GM18867 (cell line): ENCODE measurements at regions not wholly inside any gene's neighbourhood (a gene's known extent, or its start where the extent isn't known, plus 50 kb on each side); places are given as distances from the start of the nearest gene placed in this dataset.

Source experiments
- ATAC-seq: cut with Tn5 transposase; IDR thresholded peaks from one replicate; pipeline ENCODE4 v1.9.1; 2021; ENCODE audit warnings: mild to moderate bottlenecking, moderate library complexity; ENCODE audit not compliant: unreplicated experiment

- no peak for ATAC-seq
Observed at GRCh38 chr18:22613788-22614187, 196.1 kb upstream of the CTAGE1 start.

- no peak for ATAC-seq
Observed at GRCh38 chr18:22623513-22623912, 205.8 kb upstream of the CTAGE1 start.

GRCh38 chr18:22624176-22624575 is 206.5 kb upstream of the CTAGE1 start:
- ATAC-seq: no peak

- ATAC-seq: no peak
Observed at GRCh38 chr18:22625406-22625805, 207.7 kb upstream of the CTAGE1 start.

- ATAC-seq: no peak
Observed at GRCh38 chr18:22626771-22627170, 209.1 kb upstream of the CTAGE1 start.

- no peak for ATAC-seq
Observed at GRCh38 chr18:22627506-22627905, 209.8 kb upstream of the CTAGE1 start.

- no peak for ATAC-seq
Observed at GRCh38 chr18:22628795-22629510, 211.2 kb upstream of the CTAGE1 start.

GRCh38 chr18:22630980-22631379 is 213.3 kb upstream of the CTAGE1 start:
- ATAC-seq: no peak

- no peak for ATAC-seq
Observed at GRCh38 chr18:22632191-22632590, 214.5 kb upstream of the CTAGE1 start.

- no peak for ATAC-seq
Observed at GRCh38 chr18:22634464-22634863, 216.7 kb upstream of the CTAGE1 start.

GRCh38 chr18:22637787-22638186 is 220.1 kb upstream of the CTAGE1 start:
- ATAC-seq: no peak

GRCh38 chr18:22639026-22639463 is 221.3 kb upstream of the CTAGE1 start:
- ATAC-seq: no peak

GRCh38 chr18:22639561-22639960 is 221.8 kb upstream of the CTAGE1 start:
- no peak for ATAC-seq

- ATAC-seq: no peak
Observed at GRCh38 chr18:22640281-22640842, 222.6 kb upstream of the CTAGE1 start.

GRCh38 chr18:22641958-22642357 is 224.2 kb upstream of the CTAGE1 start:
- ATAC-seq: no peak

GRCh38 chr18:22643731-22644130 is 226.0 kb upstream of the CTAGE1 start:
- no peak for ATAC-seq

- ATAC-seq: no peak
Observed at GRCh38 chr18:22650247-22650646, 232.5 kb upstream of the CTAGE1 start.

GRCh38 chr18:22657619-22658018 is 239.9 kb upstream of the CTAGE1 start:
- no peak for ATAC-seq

GRCh38 chr18:22658318-22658717 is 240.6 kb upstream of the CTAGE1 start:
- no peak for ATAC-seq

GRCh38 chr18:22663378-22663777 is 245.7 kb upstream of the CTAGE1 start:
- ATAC-seq: no peak

GRCh38 chr18:22666411-22666940 is 248.8 kb upstream of the CTAGE1 start:
- no peak for ATAC-seq

GRCh38 chr18:22667156-22667555 is 249.4 kb upstream of the CTAGE1 start:
- ATAC-seq: no peak
